ENCODE measurements at regions not wholly inside any gene's neighbourhood (a gene's known extent, or its start where the extent isn't known, plus 50 kb on each side); places are given as distances from the start of the nearest gene placed in this dataset.

DNA sequence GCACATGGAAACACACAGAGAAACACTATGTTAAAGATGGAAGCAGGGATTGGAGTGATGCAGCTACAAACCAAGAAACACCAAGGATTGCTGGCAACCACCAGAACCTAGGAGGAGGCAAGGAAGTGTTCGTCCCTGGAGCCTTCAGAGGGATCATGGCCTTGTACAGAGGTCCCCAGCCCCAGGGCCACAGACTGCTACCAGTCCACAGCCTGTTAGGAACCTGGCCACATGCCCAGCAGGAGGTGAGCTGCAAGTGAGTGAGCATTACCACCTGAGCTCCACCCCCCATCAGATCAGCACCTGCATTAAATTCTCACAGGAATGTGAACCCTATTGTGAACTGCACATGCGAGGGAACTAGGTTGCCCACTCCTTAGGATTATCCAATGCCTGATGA lies 505.7 kb upstream of the MDFIC2 start:
- H3K27me3 ChIP-seq (ENCODE audit: low read length): no peaks in the 10 kb centered on the region
- no peak overlapping the region for H3K4me2 ChIP-seq (ENCODE audit: low read depth, low read length, poor library complexity, severe bottlenecking)
- H2AFZ ChIP-seq (ENCODE audit: low read length): no peak overlapping the region
- no peaks in the 10 kb centered on the region for H3K9me2 ChIP-seq (replicated peaks; ENCODE audit: insufficient read depth, low read length)
- no peaks in the 10 kb centered on the region; the same call in 1 of the 2 replicates for H4K20me1 ChIP-seq (ENCODE audit: insufficient read depth, low read depth, low read length)
- no peak overlapping the region for H3K27ac ChIP-seq (ENCODE audit: low read length)
- H3K4me3 ChIP-seq (ENCODE audit: low read length): no peak overlapping the region
- no peaks in the 10 kb centered on the region for H3K79me2 ChIP-seq (ENCODE audit: low read length)
- no peaks in the 10 kb centered on the region for H3K9me3 ChIP-seq (ENCODE audit: low read length)
- H3K9ac ChIP-seq (ENCODE audit: low read length): no peak overlapping the region
- DNase-seq: no peak
- no peaks in the 10 kb centered on the region for H3K4me1 ChIP-seq (ENCODE audit: low read length)
- no peaks in the 10 kb centered on the region for H3K36me3 ChIP-seq (ENCODE audit: insufficient read depth, low read length)

DNA sequence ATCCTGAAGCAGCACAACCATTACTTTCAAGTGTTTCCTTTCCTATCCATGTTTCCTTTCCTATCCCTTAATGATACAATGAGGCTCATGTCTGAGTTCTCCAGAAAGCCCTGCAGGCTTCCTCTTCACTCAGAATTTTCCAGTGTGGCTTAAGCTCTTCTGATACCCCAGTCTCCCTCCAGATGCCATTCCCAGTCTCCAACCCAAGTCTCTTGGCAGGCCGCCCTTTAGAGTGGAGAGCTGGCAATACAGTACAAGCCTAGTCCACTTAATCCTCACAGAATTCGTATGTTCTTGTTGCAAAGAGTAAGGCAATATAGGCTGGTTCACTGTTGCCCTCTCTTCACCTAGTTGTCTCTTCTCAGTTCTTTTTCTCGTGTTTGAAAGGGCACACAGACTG lies 503.9 kb upstream of the MDFIC2 start:
- no peaks in the 10 kb centered on the region for H3K9me2 ChIP-seq (replicated peaks; ENCODE audit: insufficient read depth, low read length)
- H4K20me1 ChIP-seq (ENCODE audit: insufficient read depth, low read depth, low read length): no peaks in the 10 kb centered on the region; the same call in 1 of the 2 replicates
- no peaks in the 10 kb centered on the region for H3K27me3 ChIP-seq (ENCODE audit: low read length)
- DNase-seq: no peak
- no peaks in the 10 kb centered on the region for H3K36me3 ChIP-seq (ENCODE audit: insufficient read depth, low read length)
- no peak overlapping the region for H3K27ac ChIP-seq (ENCODE audit: low read length)
- H3K79me2 ChIP-seq (ENCODE audit: low read length): no peaks in the 10 kb centered on the region
- H3K4me3 ChIP-seq (ENCODE audit: low read length): no peak overlapping the region
- no peak overlapping the region for H3K9ac ChIP-seq (ENCODE audit: low read length)
- H3K4me1 ChIP-seq (ENCODE audit: low read length): no peaks in the 10 kb centered on the region
- H3K4me2 ChIP-seq (ENCODE audit: low read depth, low read length, poor library complexity, severe bottlenecking): no peak overlapping the region
- H3K9me3 ChIP-seq (ENCODE audit: low read length): no peaks in the 10 kb centered on the region
- no peak overlapping the region for H2AFZ ChIP-seq (ENCODE audit: low read length)

DNA sequence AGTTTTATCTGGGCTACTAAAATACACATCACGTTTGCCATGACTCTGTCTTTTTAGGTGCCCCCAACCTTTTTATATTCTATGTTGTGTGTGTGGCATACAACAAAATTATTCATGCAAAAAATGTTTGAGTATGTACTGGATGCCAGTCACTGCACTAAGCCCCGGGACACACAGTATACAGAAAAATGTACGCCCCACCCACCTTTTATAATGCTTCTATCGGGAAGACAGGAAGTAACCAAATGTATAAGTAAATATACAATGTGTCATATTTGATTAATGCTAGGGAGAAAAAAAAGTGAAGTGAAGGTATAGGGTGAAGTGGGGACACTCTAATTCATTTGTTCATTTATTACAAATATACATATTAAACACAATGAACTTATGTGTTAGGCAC lies 503.4 kb upstream of the MDFIC2 start:
- Histone ChIP-seq H3K4me2 (ENCODE audit: low read depth, low read length, poor library complexity, severe bottlenecking) (no peak overlapping the region), H3K9ac (ENCODE audit: low read length) (no peak overlapping the region), H3K9me2 (replicated peaks; ENCODE audit: insufficient read depth, low read length) (no peaks in the 10 kb centered on the region), H4K20me1 (ENCODE audit: insufficient read depth, low read depth, low read length) (no peaks in the 10 kb centered on the region; the same call in 1 of the 2 replicates), H3K27ac (ENCODE audit: low read length) (no peak overlapping the region), H3K27me3 (ENCODE audit: low read length) (no peaks in the 10 kb centered on the region), H3K36me3 (ENCODE audit: insufficient read depth, low read length) (no peaks in the 10 kb centered on the region), H3K79me2 (ENCODE audit: low read length) (no peaks in the 10 kb centered on the region), H2AFZ (ENCODE audit: low read length) (no peak overlapping the region), H3K4me1 (ENCODE audit: low read length) (no peaks in the 10 kb centered on the region), H3K9me3 (ENCODE audit: low read length) (no peaks in the 10 kb centered on the region), H3K4me3 (ENCODE audit: low read length) (no peak overlapping the region)
- no peak for DNase-seq

DNA sequence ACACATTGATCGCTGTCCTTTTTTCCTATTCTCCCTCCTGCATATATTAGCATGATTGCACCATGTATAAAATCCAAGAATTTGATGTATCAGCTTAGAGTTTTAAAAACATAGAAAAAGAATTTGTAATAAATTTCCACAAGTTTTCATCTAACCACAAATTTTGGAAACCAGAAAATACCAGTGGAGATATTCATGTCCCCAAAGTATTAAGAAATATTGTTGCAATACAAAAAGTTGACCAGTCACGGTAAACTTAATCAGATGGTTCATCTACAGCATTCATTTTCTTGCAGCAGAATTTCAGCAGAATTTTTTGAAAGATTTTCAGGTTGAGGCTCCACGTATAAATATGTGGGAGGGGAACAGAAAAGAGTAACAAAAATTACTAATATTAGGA lies 500.9 kb upstream of the MDFIC2 start:
- Histone ChIP-seq H3K36me3 (ENCODE audit: insufficient read depth, low read length) (no peaks in the 10 kb centered on the region), H3K9me3 (ENCODE audit: low read length) (no peaks in the 10 kb centered on the region)

DNA sequence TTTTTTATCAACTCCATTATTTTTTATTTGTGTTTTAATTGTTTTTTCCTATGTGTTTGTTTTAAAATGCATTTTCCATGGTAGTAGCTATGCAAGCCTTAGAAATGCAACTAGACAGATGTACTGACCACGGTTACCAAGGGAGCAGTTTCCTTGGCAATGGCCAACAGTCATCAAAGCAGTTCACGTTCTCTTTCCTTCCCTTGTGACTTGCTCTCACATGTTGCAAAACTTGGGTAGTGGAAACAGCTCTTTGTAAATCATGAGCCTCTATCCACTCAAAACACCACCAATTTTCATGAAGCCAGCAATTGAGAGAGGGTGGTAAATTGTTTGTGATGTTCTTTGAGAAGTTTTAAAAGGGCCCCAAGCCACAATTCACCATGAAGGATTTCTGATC lies 499.4 kb upstream of the MDFIC2 start:
- Histone ChIP-seq H2AFZ (ENCODE audit: low read length) (no peak overlapping the region), H3K27me3 (ENCODE audit: low read length) (no peaks in the 10 kb centered on the region), H3K4me1 (ENCODE audit: low read length) (no peaks in the 10 kb centered on the region), H3K79me2 (ENCODE audit: low read length) (no peaks in the 10 kb centered on the region), H3K4me2 (ENCODE audit: low read depth, low read length, poor library complexity, severe bottlenecking) (no peak overlapping the region), H3K27ac (ENCODE audit: low read length) (no peak overlapping the region), H3K9me3 (ENCODE audit: low read length) (no peaks in the 10 kb centered on the region), H3K4me3 (ENCODE audit: low read length) (no peak overlapping the region), H3K9me2 (replicated peaks; ENCODE audit: insufficient read depth, low read length) (no peaks in the 10 kb centered on the region), H3K36me3 (ENCODE audit: insufficient read depth, low read length) (no peaks in the 10 kb centered on the region), H4K20me1 (ENCODE audit: insufficient read depth, low read depth, low read length) (no peaks in the 10 kb centered on the region; the same call in 1 of the 2 replicates), H3K9ac (ENCODE audit: low read length) (no peak overlapping the region)
- no peak for DNase-seq

More for the DNA sequence above, 500.9 kb upstream of the MDFIC2 start:
- no peak for DNase-seq
- Histone ChIP-seq H3K9me2 (replicated peaks; ENCODE audit: insufficient read depth, low read length) (no peaks in the 10 kb centered on the region), H3K4me1 (ENCODE audit: low read length) (no peaks in the 10 kb centered on the region), H3K9ac (ENCODE audit: low read length) (no peak overlapping the region), H4K20me1 (ENCODE audit: insufficient read depth, low read depth, low read length) (no peaks in the 10 kb centered on the region; the same call in 1 of the 2 replicates), H2AFZ (ENCODE audit: low read length) (no peak overlapping the region), H3K4me3 (ENCODE audit: low read length) (no peak overlapping the region), H3K27ac (ENCODE audit: low read length) (no peak overlapping the region), H3K27me3 (ENCODE audit: low read length) (no peaks in the 10 kb centered on the region), H3K4me2 (ENCODE audit: low read depth, low read length, poor library complexity, severe bottlenecking) (no peak overlapping the region), H3K79me2 (ENCODE audit: low read length) (no peaks in the 10 kb centered on the region)

GRCh38 chr3:70808881-70809280 lies 496.4 kb upstream of the MDFIC2 start:
- no peaks in the 10 kb centered on the region for H3K4me1 ChIP-seq (ENCODE audit: low read length)
- no peaks in the 10 kb centered on the region for H3K27me3 ChIP-seq (ENCODE audit: low read length)
- no peaks in the 10 kb centered on the region for H3K9me2 ChIP-seq (replicated peaks; ENCODE audit: insufficient read depth, low read length)
- H3K9ac ChIP-seq (ENCODE audit: low read length): no peak overlapping the region
- no peak overlapping the region for H3K4me2 ChIP-seq (ENCODE audit: low read depth, low read length, poor library complexity, severe bottlenecking)
- H3K27ac ChIP-seq (ENCODE audit: low read length): no peak overlapping the region
- no peak overlapping the region for H3K4me3 ChIP-seq (ENCODE audit: low read length)
- DNase-seq: no peak
- H4K20me1 ChIP-seq (ENCODE audit: insufficient read depth, low read depth, low read length): no peaks in the 10 kb centered on the region
- no peak overlapping the region for H2AFZ ChIP-seq (ENCODE audit: low read length)
- no peaks in the 10 kb centered on the region for H3K79me2 ChIP-seq (ENCODE audit: low read length)
- no peaks in the 10 kb centered on the region for H3K9me3 ChIP-seq (ENCODE audit: low read length)
- no peaks in the 10 kb centered on the region for H3K36me3 ChIP-seq (ENCODE audit: insufficient read depth, low read length)

DNA sequence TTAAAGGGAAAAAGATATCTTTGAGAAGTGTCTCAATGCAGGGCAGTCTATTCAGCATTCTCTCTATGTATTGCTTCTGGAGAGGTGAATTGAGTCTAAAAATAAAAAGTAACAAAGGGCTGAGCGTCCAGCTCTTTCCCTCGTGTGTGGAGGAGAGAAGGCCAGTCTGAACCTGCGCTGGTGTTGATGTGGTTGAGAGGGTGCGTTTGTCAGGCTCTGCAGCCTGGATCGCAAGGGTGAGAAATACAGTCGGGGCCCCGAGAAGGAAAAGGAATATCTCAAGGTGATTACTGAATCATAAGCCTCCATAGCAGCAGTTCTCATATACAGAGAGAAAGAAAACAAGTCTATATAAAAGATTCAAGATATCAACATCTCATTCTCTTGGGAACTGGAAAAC lies 494.1 kb upstream of the MDFIC2 start:
- H3K4me2 ChIP-seq (ENCODE audit: low read depth, low read length, poor library complexity, severe bottlenecking): no peak overlapping the region
- H3K27me3 ChIP-seq (ENCODE audit: low read length): no peaks in the 10 kb centered on the region
- no peak overlapping the region for H3K27ac ChIP-seq (ENCODE audit: low read length)
- no peaks in the 10 kb centered on the region for H3K36me3 ChIP-seq (ENCODE audit: insufficient read depth, low read length)
- no peak overlapping the region for H3K4me3 ChIP-seq (ENCODE audit: low read length)
- no peaks in the 10 kb centered on the region for H3K9me3 ChIP-seq (ENCODE audit: low read length)
- no peaks in the 10 kb centered on the region for H3K9me2 ChIP-seq (replicated peaks; ENCODE audit: insufficient read depth, low read length)
- no peaks in the 10 kb centered on the region for H4K20me1 ChIP-seq (ENCODE audit: insufficient read depth, low read depth, low read length)
- no peaks in the 10 kb centered on the region for H3K79me2 ChIP-seq (ENCODE audit: low read length)
- H2AFZ ChIP-seq (ENCODE audit: low read length): no peak overlapping the region
- H3K9ac ChIP-seq (ENCODE audit: low read length): no peak overlapping the region
- no peak for DNase-seq
- H3K4me1 ChIP-seq (ENCODE audit: low read length): no peaks in the 10 kb centered on the region

DNA sequence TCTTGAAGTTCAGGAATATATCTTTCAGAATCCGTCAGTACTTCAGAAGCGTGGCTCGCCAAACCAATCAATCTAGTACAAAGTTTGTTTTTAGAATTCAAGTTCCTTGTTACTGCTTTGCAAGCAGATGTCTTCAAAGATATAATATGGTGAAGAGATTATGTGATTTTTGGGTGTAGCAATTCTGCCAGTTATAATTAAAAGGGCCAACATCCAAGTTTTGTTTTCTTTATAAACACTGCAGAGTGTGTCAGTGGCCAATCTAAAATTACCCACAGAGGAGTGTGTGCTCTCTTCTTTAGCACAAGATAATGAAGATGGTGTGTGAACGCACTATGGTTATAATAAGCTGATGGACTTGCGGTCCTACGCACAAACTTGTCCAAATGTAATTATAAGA lies 493.6 kb upstream of the MDFIC2 start:
- H3K79me2 ChIP-seq (ENCODE audit: low read length): no peaks in the 10 kb centered on the region
- no peaks in the 10 kb centered on the region for H3K4me1 ChIP-seq (ENCODE audit: low read length)
- H3K9ac ChIP-seq (ENCODE audit: low read length): no peak overlapping the region
- no peaks in the 10 kb centered on the region for H4K20me1 ChIP-seq (ENCODE audit: insufficient read depth, low read depth, low read length)
- H3K36me3 ChIP-seq (ENCODE audit: insufficient read depth, low read length): no peaks in the 10 kb centered on the region
- no peaks in the 10 kb centered on the region for H3K9me2 ChIP-seq (replicated peaks; ENCODE audit: insufficient read depth, low read length)
- no peak overlapping the region for H2AFZ ChIP-seq (ENCODE audit: low read length)
- no peaks in the 10 kb centered on the region for H3K27me3 ChIP-seq (ENCODE audit: low read length)
- H3K9me3 ChIP-seq (ENCODE audit: low read length): no peaks in the 10 kb centered on the region
- H3K27ac ChIP-seq (ENCODE audit: low read length): no peak overlapping the region
- no peak overlapping the region for H3K4me2 ChIP-seq (ENCODE audit: low read depth, low read length, poor library complexity, severe bottlenecking)
- no peak overlapping the region for H3K4me3 ChIP-seq (ENCODE audit: low read length)
- no peak for DNase-seq
